ENCODE measurements at regions not wholly inside any gene's neighbourhood (a gene's known extent, or its start where the extent isn't known, plus 50 kb on each side); places are given as distances from the start of the nearest gene placed in this dataset.

GRCh38 chr6:66340736-66341135 lies 633.7 kb upstream of the EYS start:
- TF ChIP-seq, protein P1, sequence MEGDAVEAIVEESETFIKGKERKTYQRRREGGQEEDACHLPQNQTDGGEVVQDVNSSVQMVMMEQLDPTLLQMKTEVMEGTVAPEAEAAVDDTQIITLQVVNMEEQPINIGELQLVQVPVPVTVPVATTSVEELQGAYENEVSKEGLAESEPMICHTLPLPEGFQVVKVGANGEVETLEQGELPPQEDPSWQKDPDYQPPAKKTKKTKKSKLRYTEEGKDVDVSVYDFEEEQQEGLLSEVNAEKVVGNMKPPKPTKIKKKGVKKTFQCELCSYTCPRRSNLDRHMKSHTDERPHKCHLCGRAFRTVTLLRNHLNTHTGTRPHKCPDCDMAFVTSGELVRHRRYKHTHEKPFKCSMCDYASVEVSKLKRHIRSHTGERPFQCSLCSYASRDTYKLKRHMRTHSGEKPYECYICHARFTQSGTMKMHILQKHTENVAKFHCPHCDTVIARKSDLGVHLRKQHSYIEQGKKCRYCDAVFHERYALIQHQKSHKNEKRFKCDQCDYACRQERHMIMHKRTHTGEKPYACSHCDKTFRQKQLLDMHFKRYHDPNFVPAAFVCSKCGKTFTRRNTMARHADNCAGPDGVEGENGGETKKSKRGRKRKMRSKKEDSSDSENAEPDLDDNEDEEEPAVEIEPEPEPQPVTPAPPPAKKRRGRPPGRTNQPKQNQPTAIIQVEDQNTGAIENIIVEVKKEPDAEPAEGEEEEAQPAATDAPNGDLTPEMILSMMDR (conservative IDR thresholded peaks at IDR 0.05; ENCODE audit: low read depth, low read length), result no peak
- no peak for TF ChIP-seq EZH2phosphoT487 (IDR thresholded peaks at IDR 0.05; ENCODE audit: borderline replicate concordance, low read length)
